ENCODE measurements at regions not wholly inside any gene's neighbourhood (a gene's known extent, or its start where the extent isn't known, plus 50 kb on each side); places are given as distances from the start of the nearest gene placed in this dataset.

GRCh38 chr19:5222821-5223321 is 117.7 kb downstream of the PTPRS start:
- TF ChIP-seq CTCF (IDR thresholded peaks at IDR 0.05) (no peak), POLR2A (IDR thresholded peaks at IDR 0.05) (no peak)

Data from right lobe of liver (tissue), 4 donors.